Ovary (tissue), 7 donors: ENCODE measurements at regions not wholly inside any gene's neighbourhood (a gene's known extent, or its start where the extent isn't known, plus 50 kb on each side); places are given as distances from the start of the nearest gene placed in this dataset.

Experiments
- DNase-seq, 5 donors: peaks; one replicate each; pipeline ENCODE4 v3.0.0-alpha.2; 2019 to 2020
- H3K27ac ChIP-seq, 2 donors: fragments of 200-600 bp; one replicate each; pipeline versions ENCODE4 v1.5.1 to v1.8.0; 2019 to 2022
- H3K27me3 ChIP-seq: fragments of 200-600 bp; one replicate; pipeline ENCODE4 v1.8.0; 2022
- H3K36me3 ChIP-seq: fragments of 200-600 bp; sonication (generic); one replicate; pipeline ENCODE4 v1.5.1; 2019
- H3K4me1 ChIP-seq: one replicate; pipeline ENCODE4 v1.8.1; 2013; ENCODE audit warnings: mild to moderate bottlenecking, moderate library complexity; ENCODE audit not compliant: insufficient read depth
- H3K4me3 ChIP-seq: fragments of 200-600 bp; sonication (generic); one replicate; pipeline ENCODE4 v1.5.1; 2017
- H3K9me3 ChIP-seq, 2 donors: fragments of 200-600 bp in 1 of 2; sonication (generic) in 1 of 2; one replicate each; pipeline versions ENCODE4 v1.5.1 to v1.8.1; 2013 to 2019; ENCODE audit warnings: mild to moderate bottlenecking in 1 of 2, moderate library complexity in 1 of 2
- CTCF ChIP-seq, 3 donors: fragments of 450-650 bp in 2 of 3; fragments of 200-600 bp in 1 of 3; IDR thresholded peaks; one replicate each; pipeline versions ENCODE4 v1.5.1 to v1.8.0; 2016 to 2022; ENCODE audit warnings: antibody characterized with exemption in 3 of 3, mild to moderate bottlenecking in 1 of 3
- EP300 ChIP-seq: sonication (generic); formaldehyde crosslinking; IDR thresholded peaks from one replicate; pipeline ENCODE4 v1.6.1; 2017; ENCODE audit warnings: antibody characterized with exemption
- POLR2A ChIP-seq: fragments of 450-650 bp; IDR thresholded peaks from one replicate; pipeline ENCODE4 v1.6.1; 2017; ENCODE audit warnings: antibody characterized with exemption, mild to moderate bottlenecking, moderate library complexity
- WGBS, 3 donors: extraction: QIAGEN DNeasy Blood & Tissue Kit in 1 of 3; methylation state at CpG; one replicate each; pipeline versions ENCODE4 v1.1.5 to v1.1.7; 2013 to 2017; 5-methylcytosine and 5-hydroxymethylcytosine counted together
- intact Hi-C, 4 donors: fragments of 100-400 bp; cut with DNase I; formaldehyde crosslinking; loops; one replicate each; pipeline versions ENCODE4 v1.11.0 to v1.15.1; 2022 to 2023
- donor health status: DM: no; HTN: no; CAD: no; lungs with moderate emphysema.
- donor health status: DM: no; HTN: no; CAD: no.
- donor health status: Bipolar disorder and iron deficiency.
- donor health status: DM: no; HTN: no; CAD: no.
- donor health status: DM: yes; HTN: yes; CAD: no.

GRCh38 chr12:98325003-98325402, 190.4 kb upstream of the TMPO start:
- no peak for DNase-seq

DNA sequence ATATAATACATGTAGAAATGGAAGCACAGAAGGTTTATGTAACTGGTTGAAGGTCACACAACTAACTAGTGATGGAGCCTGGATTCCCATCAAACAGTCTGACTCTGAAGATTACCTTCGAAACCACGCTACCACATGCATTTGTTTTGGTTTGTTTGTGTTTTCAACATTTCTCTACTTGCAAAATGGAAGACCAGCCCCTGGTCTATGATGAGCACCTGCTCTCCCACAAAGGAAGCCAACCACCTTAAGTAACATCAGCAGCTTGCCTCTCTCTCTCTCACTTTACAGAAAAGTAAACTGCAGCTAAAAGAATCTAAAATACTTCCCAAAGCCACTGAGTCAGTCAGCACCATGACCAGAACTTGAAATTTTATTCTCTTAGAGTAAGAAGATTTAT, 186.9 kb upstream of the TMPO start:
- no peaks in the 10 kb centered on the region for H3K9me3 ChIP-seq
- TF ChIP-seq POLR2A (no peak), CTCF (IDR thresholded peaks at IDR 0.05) (no peak), EP300 (no peak)
- H3K4me1 ChIP-seq = no peaks in the 10 kb centered on the region
- H3K27ac ChIP-seq = no peak overlapping the region
- no peaks in the 10 kb centered on the region for H3K36me3 ChIP-seq
- 86 to 98% (median 90%) methylated on average over 2 of the region's 2 CpGs for WGBS, 3 donors
- H3K27me3 ChIP-seq = no peaks in the 10 kb centered on the region
- no peak overlapping the region for H3K4me3 ChIP-seq
- intact Hi-C loops = no loop called here
- DNase-seq = no peak

More at GRCh38 chr12:98325003-98325402, 190.4 kb upstream of the TMPO start:
- intact Hi-C loops = no loop called here
- Histone ChIP-seq H3K9me3 (no peaks in the 10 kb centered on the region), H3K4me1 (no peaks in the 10 kb centered on the region), H3K27ac (no peak overlapping the region), H3K4me3 (no peak overlapping the region), H3K36me3 (no peaks in the 10 kb centered on the region), H3K27me3 (no peaks in the 10 kb centered on the region)
- no peak for TF ChIP-seq EP300
- TF ChIP-seq CTCF (IDR thresholded peaks at IDR 0.05) = no peak
- no peak for TF ChIP-seq POLR2A

DNA sequence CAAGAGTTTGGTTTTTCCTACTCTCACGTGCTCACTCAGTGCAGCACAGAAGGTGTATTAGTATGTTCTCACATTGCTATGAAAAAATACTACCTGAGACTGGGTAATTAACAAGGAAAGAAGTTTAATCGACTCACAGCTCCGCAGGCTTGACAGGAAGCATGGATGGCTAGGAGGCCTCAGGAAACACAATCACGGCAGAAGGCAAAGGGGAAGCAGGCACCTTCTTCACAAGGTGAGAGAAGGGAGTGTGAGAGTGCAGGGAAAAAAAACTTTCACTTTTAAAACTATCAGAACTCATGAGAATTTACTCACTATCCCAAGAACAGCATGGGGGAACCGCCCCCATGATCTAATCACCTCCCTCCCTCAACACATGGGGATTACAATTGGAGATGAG, 185.8 kb upstream of the TMPO start:
- DNase-seq = no peak
- no peaks in the 10 kb centered on the region for H3K27me3 ChIP-seq
- H3K4me1 ChIP-seq = no peaks in the 10 kb centered on the region
- intact Hi-C loops = no loop called here
- no peak overlapping the region for H3K27ac ChIP-seq
- WGBS, 3 donors = 79 to 84% (median 80%) methylated on average over 5 of the region's 5 CpGs
- TF ChIP-seq EP300 (no peak), POLR2A (no peak), CTCF (IDR thresholded peaks at IDR 0.05) (no peak)
- H3K36me3 ChIP-seq = no peaks in the 10 kb centered on the region
- H3K4me3 ChIP-seq = no peak overlapping the region
- H3K9me3 ChIP-seq = no peaks in the 10 kb centered on the region

- Histone ChIP-seq H3K9me3 (no peaks in the 10 kb centered on the region), H3K27ac (no peak overlapping the region), H3K27me3 (no peaks in the 10 kb centered on the region), H3K36me3 (no peaks in the 10 kb centered on the region), H3K4me3 (no peak overlapping the region), H3K4me1 (no peaks in the 10 kb centered on the region)
- no peak for DNase-seq
- intact Hi-C loops = no loop called here
- 78 to 88% (median 81%) methylated on average over 1 of the region's 1 CpG for WGBS, 3 donors
- TF ChIP-seq CTCF (IDR thresholded peaks at IDR 0.05) (no peak), POLR2A (no peak), EP300 (no peak)
Observed at GRCh38 chr12:98332642-98333041, 182.7 kb upstream of the TMPO start.

GRCh38 chr12:98334768-98335167, 180.6 kb upstream of the TMPO start:
- H3K9me3 ChIP-seq = no peaks in the 10 kb centered on the region
- no peaks in the 10 kb centered on the region for H3K36me3 ChIP-seq
- H3K27ac ChIP-seq = no peak overlapping the region
- intact Hi-C loops = no loop called here
- H3K4me3 ChIP-seq = no peak overlapping the region
- no peaks in the 10 kb centered on the region for H3K27me3 ChIP-seq
- 73 to 88% (median 85%) methylated on average over 3 of the region's 3 CpGs for WGBS, 3 donors
- no peak for DNase-seq
- TF ChIP-seq EP300 = no peak
- no peak for TF ChIP-seq POLR2A
- no peak for TF ChIP-seq CTCF (IDR thresholded peaks at IDR 0.05)
- no peaks in the 10 kb centered on the region for H3K4me1 ChIP-seq
